GM23338 (cell line): ENCODE measurements at regions not wholly inside any gene's neighbourhood (a gene's known extent, or its start where the extent isn't known, plus 50 kb on each side); places are given as distances from the start of the nearest gene placed in this dataset.
A peak's percentile ranks its signal among the peaks of the same experiment; 100 is the strongest.

Source experiments
- ATAC-seq: fragments of 200-7000 bp; cut with Tn5 transposase; 3 replicates; pipeline ENCODE4 v1.9.1; 2020
- DNase-seq: peaks from one replicate; pipeline ENCODE4 v3.0.0-alpha.2; 2015; ENCODE audit warnings: low spot score
- H2AFZ ChIP-seq: fragments of 200-600 bp; sonication (generic); 2 replicates; pipeline ENCODE4 v1.8.0; 2016; ENCODE audit warnings: antibody characterized with exemption, mild to moderate bottlenecking, moderate library complexity
- H3F3A ChIP-seq: fragments of 200-600 bp; sonication (generic); replicated peaks from 2 replicates; pipeline ENCODE4 v1.8.0; 2017; ENCODE audit warnings: antibody characterized with exemption, mixed run types, low read depth
- H3K27ac ChIP-seq: fragments of 200-600 bp; sonication (generic); 2 replicates; pipeline ENCODE4 v1.6.1; 2016; ENCODE audit warnings: low read depth
- H3K27me3 ChIP-seq: fragments of 200-600 bp; sonication (generic); 2 replicates; pipeline ENCODE4 v1.8.0; 2016; ENCODE audit warnings: mild to moderate bottlenecking, mixed run types, moderate library complexity; ENCODE audit not compliant: insufficient read depth
- H3K36me3 ChIP-seq: fragments of 200-600 bp; sonication (generic); 2 replicates; pipeline ENCODE4 v1.8.0; 2016; ENCODE audit warnings: mild to moderate bottlenecking; ENCODE audit not compliant: insufficient read depth
- H3K4me1 ChIP-seq: fragments of 200-600 bp; sonication (generic); 2 replicates; pipeline ENCODE4 v1.8.0; 2016; ENCODE audit warnings: mild to moderate bottlenecking, moderate library complexity; ENCODE audit not compliant: insufficient read depth
- H3K4me2 ChIP-seq: fragments of 200-600 bp; sonication (generic); 2 replicates; pipeline ENCODE4 v1.7.1; 2017; ENCODE audit warnings: mixed run types
- H3K4me3 ChIP-seq: fragments of 200-600 bp; sonication (generic); 2 replicates; pipeline ENCODE4 v1.6.1; 2016; ENCODE audit warnings: mixed run types
- H3K79me2 ChIP-seq: fragments of 200-600 bp; sonication (generic); replicated peaks from 2 replicates; pipeline ENCODE4 v1.8.0; 2017; ENCODE audit warnings: mild to moderate bottlenecking; ENCODE audit not compliant: insufficient read depth
- H3K9me2 ChIP-seq: fragments of 200-600 bp; sonication (generic); 2 replicates; pipeline ENCODE4 v1.8.0; 2017; ENCODE audit not compliant: insufficient read depth
- H4K20me1 ChIP-seq: fragments of 200-600 bp; sonication (generic); replicated peaks from 2 replicates; pipeline ENCODE4 v1.8.0; 2017; ENCODE audit warnings: mild to moderate bottlenecking; ENCODE audit not compliant: insufficient read depth
- H3K27ac Mint-ChIP-seq: 2 replicates; pipeline ENCODE4 v1.8.0; 2020; ENCODE audit warnings: inconsistent platforms, mild to moderate bottlenecking, moderate library complexity, mixed read lengths
- H3K27me3 Mint-ChIP-seq: 3 replicates; pipeline ENCODE4 v1.8.0; 2022; ENCODE audit warnings: low read depth, mild to moderate bottlenecking, moderate library complexity, mixed read lengths, inconsistent platforms; ENCODE audit not compliant: insufficient read depth, poor library complexity
- H3K36me3 Mint-ChIP-seq: 3 replicates; pipeline ENCODE4 v1.8.0; 2021; ENCODE audit warnings: low read depth, mild to moderate bottlenecking, inconsistent platforms, moderate library complexity, mixed read lengths
- H3K4me1 Mint-ChIP-seq: 3 replicates; pipeline ENCODE4 v1.8.0; 2020; ENCODE audit warnings: mild to moderate bottlenecking, inconsistent platforms, mixed read lengths
- H3K4me3 Mint-ChIP-seq: 3 replicates; pipeline ENCODE4 v1.8.0; 2021; ENCODE audit warnings: moderate library complexity, mild to moderate bottlenecking, inconsistent platforms, mixed read lengths
- H3K9me3 Mint-ChIP-seq: 3 replicates; pipeline ENCODE4 v1.8.0; 2020; ENCODE audit warnings: moderate library complexity, mild to moderate bottlenecking, inconsistent platforms, mixed read lengths
- EZH2phosphoT487 ChIP-seq: fragments of 200-600 bp; sonication (generic); IDR thresholded peaks from one replicate; pipeline ENCODE4 v1.8.1; 2018; ENCODE audit warnings: antibody characterized with exemption; ENCODE audit not compliant: unreplicated experiment
- JUNB ChIP-seq: IDR thresholded peaks from one replicate; pipeline ENCODE4 v1.6.1; 2016; ENCODE audit warnings: antibody characterized with exemption; ENCODE audit not compliant: unreplicated experiment
- STAT1 ChIP-seq: IDR thresholded peaks from one replicate; pipeline ENCODE4 v1.6.1; 2016; ENCODE audit warnings: antibody characterized with exemption; ENCODE audit not compliant: unreplicated experiment
- ZNF114 ChIP-seq: fragments of 250-450 bp; sonication (Bioruptor Pico); IDR thresholded peaks from 2 replicates; pipeline ENCODE4 v1.5.0; 2020; ENCODE audit warnings: mild to moderate bottlenecking, moderate library complexity
- ZNF462 ChIP-seq: fragments of 250-450 bp; sonication (Bioruptor Pico); IDR thresholded peaks from 2 replicates; pipeline ENCODE4 v1.5.0; 2020; ENCODE audit warnings: mild to moderate bottlenecking, moderate library complexity

GRCh38 chr13:73138638-73139491, 80.1 kb downstream of the KLF5 start:
- no peaks in the 10 kb centered on the region for H3K27me3 ChIP-seq
- no peak overlapping the region for H3K27ac ChIP-seq
- H3K4me2 ChIP-seq, result no peak overlapping the region
- peaks cover 12% of the 10 kb centered on the region for H3K4me1 Mint-ChIP-seq
- no peaks in the 10 kb centered on the region for H3K9me2 ChIP-seq
- no peaks in the 10 kb centered on the region for H3K36me3 Mint-ChIP-seq
- no peaks in the 10 kb centered on the region for H3K79me2 ChIP-seq
- H4K20me1 ChIP-seq, result no peaks in the 10 kb centered on the region
- H3F3A ChIP-seq, result no peaks in the 10 kb centered on the region
- H3K4me3 Mint-ChIP-seq, result no peak overlapping the region
- peak overlapping the region; percentile 5; the same call in 1 of the 2 replicates for H3K27ac Mint-ChIP-seq
- ATAC-seq (peak; percentile 63), DNase-seq (peak; percentile 20)
- no peaks in the 10 kb centered on the region for H3K36me3 ChIP-seq
- H3K27me3 Mint-ChIP-seq, result no peaks in the 10 kb centered on the region
- no peak overlapping the region; the same call in 1 of the 2 replicates for H2AFZ ChIP-seq
- no peak for TF ChIP-seq ZNF462 (CRISPR knock-in tag)
- peaks cover 16% of the 10 kb centered on the region for H3K4me1 ChIP-seq
- H3K4me3 ChIP-seq, result no peak overlapping the region
- H3K9me3 Mint-ChIP-seq, result no peaks in the 10 kb centered on the region; the same call in 2 of the 3 replicates

GRCh38 chr13:73138276-73138637, 79.5 kb downstream of the KLF5 start:
- peaks cover 12% of the 10 kb centered on the region for H3K4me1 Mint-ChIP-seq
- no peaks in the 10 kb centered on the region for H3K27me3 Mint-ChIP-seq
- H3K27ac Mint-ChIP-seq, result no peak overlapping the region
- Histone ChIP-seq H3K4me1 (peaks cover 16% of the 10 kb centered on the region), H3K79me2 (no peaks in the 10 kb centered on the region), H3K27ac (no peak overlapping the region), H3K36me3 (no peaks in the 10 kb centered on the region), H4K20me1 (no peaks in the 10 kb centered on the region), H3K4me2 (no peak overlapping the region), H3K4me3 (no peak overlapping the region), H3K27me3 (no peaks in the 10 kb centered on the region), H3F3A (no peaks in the 10 kb centered on the region), H2AFZ (no peak overlapping the region), H3K9me2 (no peaks in the 10 kb centered on the region)
- H3K4me3 Mint-ChIP-seq, result no peak overlapping the region
- no peak for DNase-seq
- ATAC-seq, result no peak
- no peaks in the 10 kb centered on the region for H3K9me3 Mint-ChIP-seq
- no peaks in the 10 kb centered on the region for H3K36me3 Mint-ChIP-seq
- TF ChIP-seq JUNB, result no peak
- no peak for TF ChIP-seq EZH2phosphoT487
- no peak for TF ChIP-seq STAT1
- TF ChIP-seq ZNF462 (CRISPR knock-in tag), result no peak
- TF ChIP-seq ZNF114 (CRISPR knock-in tag), result no peak
